ENCODE measurements at regions not wholly inside any gene's neighbourhood (a gene's known extent, or its start where the extent isn't known, plus 50 kb on each side); places are given as distances from the start of the nearest gene placed in this dataset.

DNA sequence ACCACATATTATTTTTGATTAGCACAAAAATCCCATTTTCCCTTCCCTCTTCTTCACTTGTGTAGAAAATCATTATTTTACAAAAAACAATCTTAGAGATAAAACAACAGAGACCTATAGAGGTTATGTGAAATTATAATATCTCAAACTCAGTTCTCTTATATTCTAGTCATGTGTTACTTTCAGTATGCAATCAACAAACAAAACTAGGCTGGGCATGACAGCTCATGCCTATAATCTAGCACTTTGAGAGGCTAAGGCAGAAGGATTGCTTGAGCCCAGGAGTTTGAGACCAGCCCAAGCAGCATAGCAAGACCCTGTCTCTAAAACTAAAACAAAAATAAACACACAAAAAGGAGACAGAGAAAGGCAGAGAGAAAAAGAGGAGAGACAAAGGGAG lies 211.4 kb upstream of the SGK1 start:
- H3K36me3 Mint-ChIP-seq: no peaks in the 10 kb centered on the region
- H3K4me3 Mint-ChIP-seq: no peak overlapping the region
- no peak overlapping the region for H3K27ac Mint-ChIP-seq
- peaks cover 0 to 2% (median 2%) of the 10 kb centered on the region in 3 donors for H3K27me3 Mint-ChIP-seq (ENCODE audit: low read depth in 3 of 3)
- H3K9me3 Mint-ChIP-seq: no peaks in the 10 kb centered on the region
- no peaks in the 10 kb centered on the region for H3K4me1 Mint-ChIP-seq
- DNase-seq: no peak

DNA sequence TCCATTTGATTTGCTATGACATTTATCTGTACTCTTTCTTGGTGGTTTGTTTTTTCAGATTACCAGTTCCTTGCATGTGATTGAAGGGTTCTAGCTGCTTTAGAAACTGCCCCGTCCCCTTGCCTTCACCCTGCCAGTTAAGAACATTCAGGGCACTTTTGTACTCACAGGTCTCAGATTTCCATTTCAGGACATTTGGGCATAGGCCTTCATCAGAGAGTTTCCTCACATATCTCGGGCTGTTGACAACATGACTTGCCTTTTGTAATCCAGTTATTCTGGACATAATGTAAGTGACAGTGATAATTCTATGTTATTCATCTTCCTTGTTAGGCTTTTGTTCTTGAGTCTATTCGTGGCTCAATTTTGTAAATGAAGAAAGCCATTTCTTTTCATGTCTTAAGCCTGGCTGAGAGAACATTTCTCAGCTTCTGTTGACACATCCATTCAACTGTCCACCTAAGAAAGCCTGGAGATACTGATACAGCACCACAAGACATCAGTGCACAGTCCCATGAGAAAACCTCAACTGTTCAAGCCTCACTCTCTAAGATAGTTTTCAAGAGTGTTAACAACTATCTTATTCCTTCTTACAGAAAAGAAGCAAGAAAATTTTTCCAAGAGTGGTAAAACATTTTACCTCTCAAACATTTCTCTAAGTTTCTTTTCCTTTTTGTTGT lies 209.3 kb upstream of the SGK1 start:
- DNase-seq: no peak
- H3K27ac Mint-ChIP-seq: no peak overlapping the region
- no peak overlapping the region for H3K4me3 Mint-ChIP-seq
- H3K4me1 Mint-ChIP-seq: no peaks in the 10 kb centered on the region
- H3K36me3 Mint-ChIP-seq: no peaks in the 10 kb centered on the region
- H3K9me3 Mint-ChIP-seq: no peaks in the 10 kb centered on the region
- H3K27me3 Mint-ChIP-seq (ENCODE audit: low read depth in 3 of 3): peaks cover 0 to 2% (median 2%) of the 10 kb centered on the region in 3 donors

DNA sequence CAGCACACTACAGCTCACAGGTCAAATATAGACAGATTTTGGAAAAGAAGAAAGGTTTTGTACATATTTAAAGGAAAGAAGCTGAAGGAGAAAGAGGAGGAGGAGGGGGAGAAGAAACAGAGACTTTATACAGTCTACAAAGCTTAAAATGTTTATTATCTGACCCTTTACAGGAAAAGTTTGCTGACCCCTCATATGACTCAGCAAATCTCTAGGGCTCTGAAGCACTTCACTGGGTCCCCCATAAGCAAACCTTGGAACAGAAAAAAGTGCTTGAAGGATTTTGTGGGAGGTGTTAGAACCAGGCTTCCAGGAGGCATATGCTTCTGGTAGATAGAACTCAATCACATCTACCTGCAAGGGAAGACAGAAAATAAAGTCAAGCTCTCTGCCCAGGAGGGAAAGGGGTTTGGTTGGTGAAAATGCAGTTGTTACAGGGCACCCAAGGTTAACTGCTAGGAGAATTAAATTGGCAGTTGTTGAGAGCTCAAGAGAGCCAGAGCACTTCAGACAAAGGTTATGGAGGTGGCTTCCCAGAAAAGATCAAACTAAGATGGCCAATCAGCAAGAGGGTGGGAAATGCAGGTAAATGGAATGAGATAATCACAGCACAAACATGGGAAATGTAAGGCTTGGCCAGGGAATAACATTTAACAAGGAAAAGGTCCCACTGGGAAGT lies 207.4 kb upstream of the SGK1 start:
- no peak overlapping the region for H3K27ac Mint-ChIP-seq
- no peaks in the 10 kb centered on the region for H3K4me1 Mint-ChIP-seq
- DNase-seq: no peak
- H3K9me3 Mint-ChIP-seq: no peaks in the 10 kb centered on the region
- no peaks in the 10 kb centered on the region for H3K36me3 Mint-ChIP-seq
- H3K4me3 Mint-ChIP-seq: no peak overlapping the region
- peaks cover 0 to 2% (median 2%) of the 10 kb centered on the region in 3 donors for H3K27me3 Mint-ChIP-seq (ENCODE audit: low read depth in 3 of 3)

DNA sequence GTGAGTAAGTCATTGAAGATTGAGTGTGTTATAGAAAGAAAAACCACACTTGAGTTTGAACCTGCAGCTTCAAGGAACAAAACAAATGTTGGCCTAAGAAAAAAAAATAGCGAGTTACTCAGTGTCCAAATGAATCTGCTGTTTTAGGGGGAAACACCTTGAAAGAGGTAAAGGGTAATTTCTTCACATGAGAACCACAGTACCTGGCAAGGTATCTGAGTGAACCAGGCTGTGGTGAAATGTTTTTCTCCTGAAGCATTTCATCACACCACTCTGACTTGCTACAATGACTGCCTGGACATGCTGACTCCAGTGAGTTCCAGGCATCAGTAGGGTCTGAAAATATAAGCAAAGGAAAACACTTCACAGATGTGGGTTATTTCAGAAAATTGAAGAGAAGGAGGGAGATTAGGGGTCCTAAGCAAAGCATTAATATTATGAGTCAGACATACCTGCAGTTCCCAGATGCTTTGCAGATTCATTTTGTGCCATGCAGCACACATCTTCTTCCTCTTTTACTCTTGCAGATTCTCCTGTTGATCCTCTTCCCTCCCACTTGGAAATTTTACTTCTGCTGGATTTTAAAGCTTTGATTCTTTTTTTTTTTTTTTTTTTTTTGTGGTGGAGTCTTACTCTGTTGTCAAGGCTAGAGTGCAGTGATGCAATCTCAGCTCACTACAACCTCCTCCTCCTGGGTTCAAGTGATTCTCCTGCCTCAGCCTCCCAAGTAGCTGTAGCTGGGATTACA lies 206.2 kb upstream of the SGK1 start:
- H3K27ac Mint-ChIP-seq: no peak overlapping the region
- no peak overlapping the region for H3K4me3 Mint-ChIP-seq
- H3K4me1 Mint-ChIP-seq: peaks cover 3 to 7% of the 10 kb centered on the region in 2 donors
- H3K9me3 Mint-ChIP-seq: no peaks in the 10 kb centered on the region
- peaks cover 0 to 2% (median 2%) of the 10 kb centered on the region in 3 donors for H3K27me3 Mint-ChIP-seq (ENCODE audit: low read depth in 3 of 3)
- H3K36me3 Mint-ChIP-seq: no peaks in the 10 kb centered on the region
- DNase-seq: no peak

DNA sequence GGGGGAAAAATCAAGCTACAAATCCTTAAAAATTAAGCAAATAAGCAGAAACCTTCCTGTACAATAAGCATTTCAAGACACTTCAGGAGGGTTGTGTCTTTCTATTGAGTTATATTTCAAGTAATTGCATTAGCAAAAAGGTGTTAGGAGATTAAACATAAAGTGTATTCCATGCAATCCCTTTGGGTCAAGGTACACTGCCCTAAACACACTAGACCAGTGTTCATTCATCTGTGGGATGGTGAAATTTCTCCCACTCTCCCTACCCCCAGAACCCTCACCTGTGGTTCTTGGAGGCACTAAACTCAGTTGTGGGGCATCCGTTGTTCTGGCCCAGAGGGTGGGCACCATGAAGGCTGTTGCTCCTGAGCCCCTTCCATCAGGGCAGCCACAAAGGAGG lies 205.1 kb upstream of the SGK1 start:
- no peak for DNase-seq
- Mint-ChIP-seq H3K4me3 (no peak overlapping the region), H3K9me3 (no peaks in the 10 kb centered on the region), H3K27me3 (ENCODE audit: low read depth in 3 of 3) (peaks cover 0 to 2% (median 2%) of the 10 kb centered on the region in 3 donors), H3K4me1 (peaks cover 3 to 7% of the 10 kb centered on the region in 2 donors), H3K27ac (no peak overlapping the region), H3K36me3 (no peaks in the 10 kb centered on the region)

DNA sequence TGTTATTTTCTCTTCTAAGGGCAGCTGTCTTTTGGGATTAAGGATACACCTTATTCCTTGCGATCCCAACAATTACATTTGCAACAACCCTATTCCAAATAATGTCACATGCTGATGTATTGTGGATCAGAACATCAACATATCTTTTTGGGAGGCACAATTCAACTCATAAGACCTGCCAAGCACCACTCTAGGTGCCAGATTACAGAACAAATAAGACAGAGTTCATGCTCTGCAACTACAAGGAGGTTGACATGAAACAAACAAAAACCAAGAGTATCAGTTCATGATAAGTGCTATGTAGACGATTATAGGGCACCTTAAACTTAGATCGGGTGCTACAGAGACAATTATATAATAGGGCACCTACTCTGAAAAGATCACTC lies 203.2 kb upstream of the SGK1 start:
- peaks cover 3 to 7% of the 10 kb centered on the region in 2 donors for H3K4me1 Mint-ChIP-seq
- no peak for DNase-seq
- H3K9me3 Mint-ChIP-seq: no peaks in the 10 kb centered on the region
- H3K27ac Mint-ChIP-seq: no peak overlapping the region
- H3K36me3 Mint-ChIP-seq: no peaks in the 10 kb centered on the region
- peaks cover 2% of the 10 kb centered on the region in 3 donors for H3K27me3 Mint-ChIP-seq (ENCODE audit: low read depth in 3 of 3)
- no peak overlapping the region for H3K4me3 Mint-ChIP-seq

DNA sequence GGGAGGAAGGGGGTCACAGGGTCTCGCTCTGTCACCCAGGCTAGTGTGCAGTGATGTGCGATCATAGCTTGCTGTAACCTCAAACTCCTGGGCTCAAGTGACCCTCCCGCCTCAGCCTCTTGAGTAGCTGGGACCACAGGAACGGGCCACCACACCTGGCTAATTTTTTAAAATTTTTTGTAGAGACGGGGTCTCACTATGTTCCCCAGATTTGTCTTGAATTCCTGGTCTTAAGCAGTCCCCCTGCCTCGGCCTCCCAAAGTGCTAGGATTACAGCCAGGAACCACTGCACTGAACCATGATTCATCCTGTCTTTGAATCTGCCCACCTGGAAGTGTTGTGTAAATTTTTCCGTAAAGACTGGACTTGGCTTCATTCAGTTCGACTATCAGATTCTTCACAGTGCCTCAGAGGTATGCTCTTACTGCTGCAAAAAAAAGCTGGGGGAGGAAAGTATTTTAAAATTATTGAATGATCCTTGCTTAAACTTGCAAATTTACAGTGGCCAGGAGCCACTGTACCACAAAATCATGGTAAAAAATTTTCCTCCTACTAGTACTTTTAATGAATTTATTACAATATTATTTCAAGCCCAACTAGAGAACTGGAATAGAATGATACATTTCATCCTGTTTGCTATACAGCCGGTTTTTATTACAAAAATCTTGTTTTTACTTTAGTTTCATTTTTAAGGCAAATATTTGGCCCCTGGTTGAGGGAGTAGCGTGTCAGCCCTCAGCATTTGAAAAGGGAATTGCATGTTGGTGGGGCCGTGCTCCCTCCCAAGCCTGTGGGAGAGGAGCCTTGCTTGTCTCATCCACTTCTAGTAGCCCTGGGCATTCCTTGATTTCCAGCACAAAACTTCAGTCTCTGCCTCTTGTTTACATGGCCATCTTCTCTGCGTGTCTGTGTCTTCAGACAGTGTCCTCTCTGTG lies 202.5 kb upstream of the SGK1 start:
- Mint-ChIP-seq H3K4me1 (peaks cover 3 to 7% of the 10 kb centered on the region in 2 donors), H3K27ac (no peak overlapping the region)

DNA sequence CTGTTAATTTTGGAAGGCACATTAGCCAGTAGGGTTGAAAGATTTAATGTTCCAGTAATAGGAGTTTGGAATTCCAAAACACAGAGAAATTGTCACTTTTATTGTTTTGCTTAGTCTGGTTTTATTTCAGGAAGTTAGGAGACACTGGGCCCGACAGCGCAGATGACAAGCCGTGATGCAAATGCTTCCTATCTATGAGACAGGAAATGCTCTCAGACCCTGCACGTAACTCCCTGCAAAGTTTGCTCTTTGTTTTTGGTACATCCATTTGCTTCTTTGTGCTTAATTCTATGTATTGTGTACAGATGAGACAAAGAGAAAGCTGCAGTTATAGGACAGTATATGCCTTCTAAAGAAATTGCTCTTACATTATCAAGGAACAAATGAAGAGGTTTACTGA lies 201.6 kb upstream of the SGK1 start:
- H3K36me3 Mint-ChIP-seq: no peaks in the 10 kb centered on the region
- peaks cover 3 to 7% of the 10 kb centered on the region in 2 donors for H3K4me1 Mint-ChIP-seq
- no peaks in the 10 kb centered on the region for H3K9me3 Mint-ChIP-seq
- no peak for DNase-seq
- H3K4me3 Mint-ChIP-seq: peak overlapping the region in 1 of 5 donors; percentile 18
- peak overlapping the region in 2 of 6 donors; percentile 14 to 56 for H3K27ac Mint-ChIP-seq
- H3K27me3 Mint-ChIP-seq (ENCODE audit: low read depth in 3 of 3): peaks cover 0 to 4% (median 2%) of the 10 kb centered on the region in 3 donors

More for the DNA sequence above, 202.5 kb upstream of the SGK1 start:
- Mint-ChIP-seq H3K27me3 (ENCODE audit: low read depth in 3 of 3) (peaks cover 1 to 2% (median 2%) of the 10 kb centered on the region in 3 donors), H3K4me3 (no peak overlapping the region), H3K36me3 (no peaks in the 10 kb centered on the region), H3K9me3 (no peaks in the 10 kb centered on the region)
- no peak for DNase-seq

DNA sequence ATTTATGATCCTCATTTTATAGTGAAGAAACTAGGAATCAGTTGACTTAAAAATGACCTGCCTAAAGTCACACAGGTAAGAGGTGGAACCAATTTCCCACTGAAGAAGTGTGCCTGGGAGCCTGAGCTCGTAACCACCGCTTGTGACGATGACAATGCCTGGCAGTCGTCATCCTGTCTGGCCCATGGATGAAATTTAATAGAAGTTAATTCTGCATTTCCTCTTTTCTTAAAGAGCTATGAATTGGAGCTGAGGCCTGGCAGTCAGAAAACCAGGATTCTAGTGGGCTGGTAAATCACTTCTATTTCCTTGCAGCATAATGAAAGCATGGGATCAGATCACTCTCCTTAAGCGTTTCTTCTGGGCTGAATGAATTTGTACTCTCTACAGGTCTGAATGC lies 200.0 kb upstream of the SGK1 start:
- no peak for DNase-seq
- Mint-ChIP-seq H3K27ac (no peak overlapping the region), H3K27me3 (ENCODE audit: low read depth in 3 of 3) (peaks cover 0 to 6% (median 2%) of the 10 kb centered on the region in 3 donors), H3K9me3 (no peaks in the 10 kb centered on the region), H3K4me3 (no peak overlapping the region), H3K36me3 (no peaks in the 10 kb centered on the region), H3K4me1 (peaks cover 3 to 7% of the 10 kb centered on the region in 2 donors)

DNA sequence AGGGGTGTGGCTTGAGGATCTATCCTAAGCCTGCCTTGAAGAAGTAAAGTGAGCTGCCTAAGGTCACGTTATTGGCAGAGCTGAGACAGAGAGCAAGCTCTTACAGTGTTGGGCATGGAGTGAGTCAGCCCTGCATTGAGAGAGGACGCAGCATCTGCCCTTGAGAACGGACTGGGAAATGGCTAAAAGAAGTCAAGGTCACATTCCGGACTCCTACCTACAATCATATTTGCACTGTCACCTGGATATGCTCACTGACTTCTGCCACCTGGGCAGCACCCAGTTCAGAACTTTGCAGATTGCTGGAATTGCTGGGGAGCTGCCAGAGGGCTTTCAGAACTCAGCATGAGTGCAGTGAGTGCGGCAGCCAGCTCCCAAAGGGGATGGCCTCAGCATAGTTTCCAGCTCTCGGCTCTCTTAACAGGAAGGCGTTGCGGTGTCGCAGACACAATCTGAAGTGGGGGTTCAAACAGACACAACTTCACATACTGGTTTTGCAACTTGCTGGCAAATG lies 199.3 kb upstream of the SGK1 start:
- Mint-ChIP-seq H3K27ac (no peak overlapping the region), H3K4me3 (no peak overlapping the region), H3K4me1 (peaks cover 3 to 7% of the 10 kb centered on the region in 2 donors), H3K36me3 (no peaks in the 10 kb centered on the region), H3K9me3 (no peaks in the 10 kb centered on the region), H3K27me3 (ENCODE audit: low read depth in 3 of 3) (peaks cover 0 to 6% (median 2%) of the 10 kb centered on the region in 3 donors)
- no peak for DNase-seq

DNA sequence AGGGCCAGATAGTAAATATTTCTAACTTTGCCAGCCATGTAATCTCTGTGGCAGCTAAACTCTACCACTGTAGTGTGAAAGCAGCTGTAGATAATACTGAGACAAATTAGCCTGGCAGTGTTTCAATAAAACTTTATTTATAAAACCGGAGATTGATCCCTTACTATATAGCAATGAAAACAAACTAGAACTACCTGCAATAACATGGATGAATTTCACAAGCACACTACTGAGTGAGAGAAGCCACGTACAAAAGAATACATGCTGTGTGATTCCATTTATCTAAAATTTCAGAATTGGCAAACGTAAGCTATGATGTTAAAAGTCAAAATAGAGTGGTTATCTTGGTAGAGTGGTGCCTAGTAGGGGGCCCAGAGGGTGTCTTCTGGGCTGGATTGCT lies 198.7 kb upstream of the SGK1 start:
- Mint-ChIP-seq H3K36me3 (no peaks in the 10 kb centered on the region), H3K27ac (no peak overlapping the region), H3K27me3 (ENCODE audit: low read depth in 3 of 3) (peaks cover 0 to 6% (median 4%) of the 10 kb centered on the region in 3 donors), H3K4me3 (no peak overlapping the region), H3K9me3 (no peaks in the 10 kb centered on the region), H3K4me1 (peaks cover 3 to 7% of the 10 kb centered on the region in 2 donors)
- DNase-seq: no peak

DNA sequence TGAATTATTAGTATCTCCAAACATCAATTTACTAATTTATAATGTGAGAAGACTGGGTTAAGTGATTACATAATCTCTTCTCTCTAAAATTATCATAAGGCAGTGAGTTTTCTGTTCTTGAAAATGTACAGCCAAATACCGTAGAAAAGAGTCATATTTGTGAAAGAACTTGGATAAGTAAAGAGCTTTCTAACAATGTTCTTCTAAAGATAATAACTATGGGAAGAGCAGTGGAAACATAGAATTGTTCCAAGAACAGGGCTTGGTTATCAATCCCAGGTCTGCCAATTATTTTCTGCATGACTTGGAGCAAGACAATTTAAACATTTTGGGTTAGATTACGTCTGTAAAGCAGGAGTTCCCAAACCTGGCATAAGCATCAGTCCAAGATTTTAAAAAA lies 198.1 kb upstream of the SGK1 start:
- H3K36me3 Mint-ChIP-seq: no peaks in the 10 kb centered on the region
- no peaks in the 10 kb centered on the region for H3K9me3 Mint-ChIP-seq
- no peak overlapping the region for H3K4me3 Mint-ChIP-seq
- H3K4me1 Mint-ChIP-seq: peaks cover 3 to 7% of the 10 kb centered on the region in 2 donors
- no peak overlapping the region for H3K27ac Mint-ChIP-seq
- peaks cover 0 to 6% (median 4%) of the 10 kb centered on the region in 3 donors for H3K27me3 Mint-ChIP-seq (ENCODE audit: low read depth in 3 of 3)
- no peak for DNase-seq

DNA sequence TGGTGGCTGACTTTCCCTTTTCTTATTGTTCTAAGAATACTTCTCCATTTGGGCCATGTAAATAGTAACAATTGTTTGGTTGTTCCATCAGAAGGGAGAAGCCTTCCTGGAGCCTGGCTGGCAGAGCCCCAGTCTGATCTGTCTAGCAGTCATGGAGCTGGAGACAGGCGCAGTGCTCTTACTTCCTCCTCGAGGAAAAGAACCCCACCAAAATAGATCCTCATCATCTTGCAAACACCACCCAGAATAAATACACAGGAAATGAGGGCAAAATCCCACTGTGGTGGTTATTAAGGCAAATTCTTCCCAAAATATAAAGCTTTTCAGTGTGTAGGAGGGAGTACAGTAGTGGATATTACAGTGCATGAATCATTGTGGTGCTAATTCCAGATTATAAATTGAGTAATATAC lies 195.1 kb upstream of the SGK1 start:
- DNase-seq: no peak
- H3K9me3 Mint-ChIP-seq: no peaks in the 10 kb centered on the region
- no peak overlapping the region for H3K27ac Mint-ChIP-seq
- H3K4me3 Mint-ChIP-seq: no peak overlapping the region
- H3K4me1 Mint-ChIP-seq: no peaks in the 10 kb centered on the region
- no peaks in the 10 kb centered on the region for H3K36me3 Mint-ChIP-seq
- H3K27me3 Mint-ChIP-seq (ENCODE audit: low read depth in 3 of 3): peaks cover 0 to 6% (median 6%) of the 10 kb centered on the region in 3 donors
